NB4 (cell line): ENCODE measurements at regions not wholly inside any gene's neighbourhood (a gene's known extent, or its start where the extent isn't known, plus 50 kb on each side); places are given as distances from the start of the nearest gene placed in this dataset.

Experiments used
- DNase-seq: peaks from one replicate; pipeline ENCODE4 v3.0.0; 2010; ENCODE audit warnings: low read depth
- H3K4me3 ChIP-seq: one replicate; pipeline ENCODE4 v1.5.1; 2011; ENCODE audit warnings: mild to moderate bottlenecking, low read depth, low read length, moderate library complexity
- MYC ChIP-seq: IDR thresholded peaks from 2 replicates; pipeline ENCODE4 v1.6.1; 2011; ENCODE audit warnings: low read depth, low read length
- POLR2A ChIP-seq: IDR thresholded peaks from 2 replicates; pipeline ENCODE4 v1.6.1; 2011; ENCODE audit warnings: mild to moderate bottlenecking; ENCODE audit not compliant: insufficient read length; ENCODE audit errors: extremely low read depth
- TF ChIP-seq, protein P1 (sequence below): IDR thresholded peaks from one replicate; pipeline ENCODE4 v1.5.1; 2012; ENCODE audit warnings: low read depth, low read length
- TF ChIP-seq, protein P2 (sequence below): IDR thresholded peaks from 2 replicates; pipeline ENCODE4 v1.6.1; 2011; ENCODE audit warnings: low read depth, low read length

DNA sequence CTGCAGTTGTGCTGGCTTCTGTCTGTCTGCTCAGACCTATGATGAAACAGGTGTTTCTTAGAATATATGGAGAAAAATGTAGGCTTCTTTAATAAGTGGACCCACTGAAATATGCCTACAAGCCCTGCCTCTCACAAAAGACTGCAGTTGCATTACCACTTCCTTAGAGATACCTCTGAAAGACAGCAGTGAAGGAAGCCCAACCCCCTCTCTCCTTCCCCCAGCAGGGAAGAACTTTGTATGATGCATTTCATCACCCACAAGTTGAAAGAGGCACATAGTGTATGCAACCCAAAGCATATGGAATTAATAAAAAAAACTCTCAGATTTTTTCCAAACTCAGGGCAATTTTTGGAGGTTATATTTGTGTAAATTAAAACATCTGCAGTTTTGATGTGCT, 916.7 kb downstream of the TECRL start:
- H3K4me3 ChIP-seq, result no peak overlapping the region
- no peak for DNase-seq
- TF ChIP-seq, protein P1, sequence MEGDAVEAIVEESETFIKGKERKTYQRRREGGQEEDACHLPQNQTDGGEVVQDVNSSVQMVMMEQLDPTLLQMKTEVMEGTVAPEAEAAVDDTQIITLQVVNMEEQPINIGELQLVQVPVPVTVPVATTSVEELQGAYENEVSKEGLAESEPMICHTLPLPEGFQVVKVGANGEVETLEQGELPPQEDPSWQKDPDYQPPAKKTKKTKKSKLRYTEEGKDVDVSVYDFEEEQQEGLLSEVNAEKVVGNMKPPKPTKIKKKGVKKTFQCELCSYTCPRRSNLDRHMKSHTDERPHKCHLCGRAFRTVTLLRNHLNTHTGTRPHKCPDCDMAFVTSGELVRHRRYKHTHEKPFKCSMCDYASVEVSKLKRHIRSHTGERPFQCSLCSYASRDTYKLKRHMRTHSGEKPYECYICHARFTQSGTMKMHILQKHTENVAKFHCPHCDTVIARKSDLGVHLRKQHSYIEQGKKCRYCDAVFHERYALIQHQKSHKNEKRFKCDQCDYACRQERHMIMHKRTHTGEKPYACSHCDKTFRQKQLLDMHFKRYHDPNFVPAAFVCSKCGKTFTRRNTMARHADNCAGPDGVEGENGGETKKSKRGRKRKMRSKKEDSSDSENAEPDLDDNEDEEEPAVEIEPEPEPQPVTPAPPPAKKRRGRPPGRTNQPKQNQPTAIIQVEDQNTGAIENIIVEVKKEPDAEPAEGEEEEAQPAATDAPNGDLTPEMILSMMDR, result no peak
- TF ChIP-seq POLR2A (no peak), MYC (no peak)
- TF ChIP-seq, protein P2, sequence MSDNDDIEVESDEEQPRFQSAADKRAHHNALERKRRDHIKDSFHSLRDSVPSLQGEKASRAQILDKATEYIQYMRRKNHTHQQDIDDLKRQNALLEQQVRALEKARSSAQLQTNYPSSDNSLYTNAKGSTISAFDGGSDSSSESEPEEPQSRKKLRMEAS, result no peak

- TF ChIP-seq POLR2A, result no peak
- TF ChIP-seq, protein P1, result no peak
- TF ChIP-seq MYC, result no peak
- TF ChIP-seq, protein P2, result no peak
- DNase-seq, result no peak
These were observed 944.9 kb downstream of the TECRL start for GRCh38 chr4:63464393-63464792.

DNA sequence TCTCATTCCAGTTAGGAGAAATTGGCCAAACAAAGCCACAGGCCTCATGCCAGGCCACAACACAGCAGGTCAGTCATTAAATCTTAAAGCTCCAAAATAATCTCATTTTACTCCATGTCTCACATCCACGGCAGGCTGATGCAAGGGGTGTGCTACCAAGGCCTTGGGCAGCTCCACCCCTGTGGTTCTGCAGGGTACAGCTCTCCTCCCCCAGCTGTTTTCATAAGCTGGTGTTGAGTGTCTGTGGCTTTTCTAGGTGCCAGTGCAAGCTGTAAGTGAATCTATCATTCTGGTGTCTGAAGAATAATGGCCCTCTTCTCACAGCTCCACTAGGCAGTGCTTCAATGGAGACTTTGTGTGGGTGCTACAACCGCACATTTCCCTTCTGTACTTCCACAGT, 949.2 kb downstream of the TECRL start:
- TF ChIP-seq MYC (no peak), POLR2A (no peak)
- TF ChIP-seq, protein P2, result no peak
- TF ChIP-seq, protein P1, result no peak
- no peak overlapping the region for H3K4me3 ChIP-seq
- no peak for DNase-seq

More at GRCh38 chr4:63464393-63464792, 944.9 kb downstream of the TECRL start:
- H3K4me3 ChIP-seq, result no peak overlapping the region

- TF ChIP-seq, protein P1, result no peak
- TF ChIP-seq MYC (no peak), POLR2A (no peak)
- TF ChIP-seq, protein P2, result no peak
- no peak overlapping the region for H3K4me3 ChIP-seq
- peak; percentile 53 for DNase-seq
These were observed 949.9 kb downstream of the TECRL start for GRCh38 chr4:63459329-63459728.

DNA sequence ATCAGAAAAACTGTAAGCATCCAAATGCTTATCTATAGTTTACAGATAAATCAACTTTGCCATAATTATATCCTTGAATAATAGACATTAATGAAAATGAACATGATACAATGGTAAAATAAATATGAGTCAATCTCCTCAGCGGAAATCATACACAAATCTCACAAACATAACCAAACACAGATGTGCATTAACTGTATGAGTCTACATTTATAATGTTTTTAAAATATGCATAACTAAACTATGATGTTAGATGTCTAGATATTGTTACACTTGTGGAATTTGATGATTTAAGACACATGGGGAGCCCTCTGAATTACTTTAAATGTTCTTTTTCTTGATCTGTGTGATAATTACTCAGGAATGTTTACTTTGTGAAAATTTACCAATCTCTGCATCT, 951.2 kb downstream of the TECRL start:
- TF ChIP-seq, protein P1, result no peak
- TF ChIP-seq POLR2A (no peak), MYC (no peak)
- TF ChIP-seq, protein P2, result no peak
- H3K4me3 ChIP-seq, result no peak overlapping the region
- no peak for DNase-seq
